ENCODE measurements at regions not wholly inside any gene's neighbourhood (a gene's known extent, or its start where the extent isn't known, plus 50 kb on each side); places are given as distances from the start of the nearest gene placed in this dataset.
"Not testable (repeated sequence)": the region's sequence is repeated elsewhere in the genome, so short reads cannot be mapped to it uniquely, and the experiment has no call there.

DNA sequence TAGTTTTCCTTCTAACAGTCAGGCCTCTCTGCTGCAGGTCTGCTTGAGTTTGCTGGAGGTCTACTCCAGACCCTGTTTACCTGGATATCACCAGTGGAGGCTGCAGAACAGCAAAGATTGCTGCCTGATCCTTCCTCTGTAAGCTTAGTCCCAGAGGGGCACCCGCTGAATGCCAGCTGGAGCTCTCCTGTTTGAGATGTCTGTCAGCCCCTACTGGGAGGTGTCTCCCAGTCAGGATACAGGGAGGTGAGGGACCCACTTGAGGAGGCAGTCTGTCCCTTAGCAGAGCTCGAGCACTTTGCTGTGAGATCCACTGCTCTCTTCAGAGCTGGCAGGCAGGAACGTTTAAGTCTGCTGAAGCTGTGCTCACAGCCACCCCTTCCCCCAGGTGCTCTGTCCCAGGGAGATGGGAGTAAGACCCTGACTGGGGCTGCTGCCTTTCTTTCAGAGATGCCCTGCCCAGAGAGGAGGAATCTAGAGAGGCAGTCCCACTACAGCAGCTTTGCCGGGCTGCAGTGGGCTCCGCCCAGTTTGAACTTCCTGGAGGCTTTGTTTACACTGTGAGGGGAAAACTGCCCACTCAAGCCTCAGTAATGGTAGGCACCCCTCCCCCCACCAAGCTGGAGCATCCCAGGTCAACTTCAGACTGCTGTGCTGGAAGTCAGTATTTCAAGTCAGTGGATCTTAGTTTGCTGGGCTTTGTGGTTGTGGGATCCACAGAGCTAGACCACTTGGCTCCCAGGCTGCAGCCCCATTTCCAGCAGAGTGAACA, 163.1 kb upstream of the WDFY3 start:
- H3K27me3 ChIP-seq (ENCODE audit: control insufficient read depth, insufficient read depth, low read length) = peaks cover 21% of the 10 kb centered on the region; the same call in 1 of the 2 replicates
- H3K4me1 ChIP-seq (ENCODE audit: control insufficient read depth, insufficient read depth, low read length) = peaks cover 45% of the 10 kb centered on the region
- peak overlapping the region; percentile 49 for H3K9ac ChIP-seq (ENCODE audit: low read length)
- not testable (repeated sequence) for H3K36me3 ChIP-seq (ENCODE audit: control insufficient read depth, insufficient read depth, low read length); H3K9me3 ChIP-seq (ENCODE audit: control insufficient read depth, insufficient read depth, low read depth, low read length); H3K27ac ChIP-seq (ENCODE audit: low read depth, low read length)
- H3K4me3 ChIP-seq (ENCODE audit: low read depth, low read length) = peak overlapping the region; percentile 31

DNA sequence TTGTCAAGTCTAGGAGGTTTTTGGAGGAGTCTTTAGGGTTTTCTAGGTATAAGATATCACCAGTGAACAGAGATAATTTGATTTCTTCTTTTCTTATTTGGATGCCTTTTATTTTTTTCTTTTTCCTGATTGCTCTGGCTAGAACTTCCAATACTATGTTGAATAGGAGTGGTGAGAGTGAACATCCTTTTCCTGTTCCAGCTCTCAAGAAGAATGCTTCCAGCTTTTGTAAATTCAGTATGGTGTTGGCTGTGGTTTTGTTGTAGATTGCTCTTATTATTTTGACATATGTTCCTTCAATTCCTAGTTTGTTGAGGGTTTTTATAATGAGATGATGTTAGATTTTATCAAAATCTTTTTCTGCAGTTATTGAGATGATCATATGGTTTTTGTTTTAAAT, 165.6 kb upstream of the WDFY3 start:
- Histone ChIP-seq H3K4me1 (ENCODE audit: control insufficient read depth, insufficient read depth, low read length) (peaks cover 28% of the 10 kb centered on the region), H3K9ac (ENCODE audit: low read length) (no peak overlapping the region), H3K9me3 (ENCODE audit: control insufficient read depth, insufficient read depth, low read depth, low read length) (peaks cover 3% of the 10 kb centered on the region; the same call in 1 of the 2 replicates), H3K4me3 (ENCODE audit: low read depth, low read length) (no peak overlapping the region), H3K36me3 (ENCODE audit: control insufficient read depth, insufficient read depth, low read length) (no peaks in the 10 kb centered on the region), H3K27me3 (ENCODE audit: control insufficient read depth, insufficient read depth, low read length) (peaks cover 16% of the 10 kb centered on the region; the same call in 1 of the 2 replicates), H3K27ac (ENCODE audit: low read depth, low read length) (no peak overlapping the region)

DNA sequence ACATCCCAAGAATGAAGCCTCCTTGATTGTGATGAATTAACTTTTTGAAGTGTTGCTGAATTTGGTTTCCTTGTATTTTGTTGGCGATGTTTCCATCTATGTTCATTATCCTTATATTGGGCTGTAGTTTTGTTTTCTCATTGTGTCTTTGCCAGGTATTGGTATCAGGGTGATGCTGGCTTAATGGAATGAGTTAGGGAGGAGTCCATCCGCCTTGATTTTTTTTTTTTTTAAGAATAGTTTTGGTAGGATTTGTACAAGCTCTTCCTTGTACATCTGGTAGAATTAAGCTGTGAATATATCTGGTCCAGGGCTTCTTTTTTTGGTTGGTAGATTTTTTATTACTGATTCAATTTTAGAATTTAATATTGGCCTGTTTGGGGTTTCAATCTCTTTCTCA, 166.1 kb upstream of the WDFY3 start:
- Histone ChIP-seq H3K4me3 (ENCODE audit: low read depth, low read length) (no peak overlapping the region), H3K9ac (ENCODE audit: low read length) (no peak overlapping the region), H3K9me3 (ENCODE audit: control insufficient read depth, insufficient read depth, low read depth, low read length) (peaks cover 3% of the 10 kb centered on the region; the same call in 1 of the 2 replicates), H3K27ac (ENCODE audit: low read depth, low read length) (no peak overlapping the region), H3K27me3 (ENCODE audit: control insufficient read depth, insufficient read depth, low read length) (peaks cover 16% of the 10 kb centered on the region; the same call in 1 of the 2 replicates), H3K36me3 (ENCODE audit: control insufficient read depth, insufficient read depth, low read length) (no peaks in the 10 kb centered on the region), H3K4me1 (ENCODE audit: control insufficient read depth, insufficient read depth, low read length) (peaks cover 23% of the 10 kb centered on the region)

DNA sequence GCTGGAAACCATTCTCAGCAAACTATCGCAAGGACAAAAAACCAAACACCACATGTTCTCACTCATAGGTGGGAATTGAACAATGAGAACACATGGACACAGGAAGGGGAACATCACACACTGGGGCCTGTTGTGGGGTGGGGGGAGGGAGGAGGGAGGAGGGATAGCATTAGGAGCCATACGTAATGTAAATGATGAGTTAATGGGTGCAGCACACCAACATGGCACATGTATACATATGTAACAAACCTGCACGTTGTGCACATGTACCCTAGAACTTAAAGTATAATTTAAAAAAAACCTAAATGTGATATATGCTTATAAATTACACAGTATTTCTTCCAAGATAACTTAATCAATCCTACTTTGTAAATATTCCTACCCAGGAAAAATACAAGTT, 173.3 kb upstream of the WDFY3 start:
- H3K27ac ChIP-seq (ENCODE audit: low read depth, low read length); H3K4me3 ChIP-seq (ENCODE audit: low read depth, low read length); H3K9me3 ChIP-seq (ENCODE audit: control insufficient read depth, insufficient read depth, low read depth, low read length); H3K36me3 ChIP-seq (ENCODE audit: control insufficient read depth, insufficient read depth, low read length); H3K9ac ChIP-seq (ENCODE audit: low read length); H3K27me3 ChIP-seq (ENCODE audit: control insufficient read depth, insufficient read depth, low read length); H3K4me1 ChIP-seq (ENCODE audit: control insufficient read depth, insufficient read depth, low read length): not testable (repeated sequence)

DNA sequence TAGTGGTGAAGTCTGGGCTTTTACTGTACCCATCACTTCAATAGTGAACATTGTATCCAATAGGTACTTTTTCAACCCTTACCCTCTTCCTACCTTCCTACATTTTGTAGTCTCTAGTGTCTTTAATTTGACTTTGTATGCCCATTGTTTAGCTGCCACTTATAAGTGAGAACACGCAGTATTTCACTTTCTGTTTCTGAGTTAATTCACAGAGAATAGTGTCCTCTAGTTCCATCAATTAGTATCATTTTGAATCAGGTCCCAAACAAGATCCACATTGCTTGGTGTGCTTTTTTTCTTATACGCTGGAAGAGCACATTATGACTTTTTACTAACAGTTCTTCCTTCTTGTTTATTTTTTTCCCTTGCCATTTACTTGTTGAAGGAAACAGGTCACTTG, 176.0 kb upstream of the WDFY3 start:
- no peak overlapping the region for H3K4me3 ChIP-seq (ENCODE audit: low read depth, low read length)
- no peak overlapping the region for H3K27ac ChIP-seq (ENCODE audit: low read depth, low read length)
- peaks cover 3% of the 10 kb centered on the region; the same call in 1 of the 2 replicates for H3K27me3 ChIP-seq (ENCODE audit: control insufficient read depth, insufficient read depth, low read length)
- H3K36me3 ChIP-seq (ENCODE audit: control insufficient read depth, insufficient read depth, low read length) = no peaks in the 10 kb centered on the region
- H3K9ac ChIP-seq (ENCODE audit: low read length) = no peak overlapping the region
- H3K9me3 ChIP-seq (ENCODE audit: control insufficient read depth, insufficient read depth, low read depth, low read length) = no peaks in the 10 kb centered on the region
- no peaks in the 10 kb centered on the region for H3K4me1 ChIP-seq (ENCODE audit: control insufficient read depth, insufficient read depth, low read length)

DNA sequence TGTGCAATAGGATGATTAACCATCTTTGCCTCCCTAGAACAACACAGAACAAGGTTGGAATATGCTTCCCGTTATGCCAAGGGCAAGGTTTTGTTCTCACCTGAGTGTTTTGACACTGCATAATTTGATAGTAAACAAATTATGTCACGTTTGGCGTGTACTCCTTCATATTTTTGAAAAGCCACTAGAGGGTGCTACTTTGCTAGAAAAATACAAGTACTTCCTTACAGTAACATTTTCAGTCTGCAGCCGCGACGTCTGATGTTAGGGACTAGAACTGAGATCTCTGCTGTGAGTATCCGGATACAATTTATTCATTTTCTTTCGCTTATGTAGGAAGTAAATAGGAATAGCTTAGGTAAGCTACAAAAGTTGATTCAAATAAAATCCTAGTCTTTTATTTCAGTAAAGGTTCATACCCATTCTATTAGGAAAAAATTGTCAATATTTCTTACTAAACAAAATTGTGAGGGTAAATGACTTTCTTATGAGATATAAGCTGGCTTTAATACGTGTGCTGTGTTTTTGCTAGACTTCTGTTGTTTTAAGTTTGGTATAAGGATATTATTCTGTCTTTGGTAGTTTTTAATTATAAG, 181.1 kb upstream of the WDFY3 start:
- Histone ChIP-seq H3K27ac (ENCODE audit: low read depth, low read length) (no peak overlapping the region), H3K4me1 (ENCODE audit: control insufficient read depth, insufficient read depth, low read length) (no peaks in the 10 kb centered on the region), H3K9me3 (ENCODE audit: control insufficient read depth, insufficient read depth, low read depth, low read length) (no peaks in the 10 kb centered on the region), H3K27me3 (ENCODE audit: control insufficient read depth, insufficient read depth, low read length) (peaks cover 3% of the 10 kb centered on the region; the same call in 1 of the 2 replicates), H3K4me3 (ENCODE audit: low read depth, low read length) (no peak overlapping the region), H3K9ac (ENCODE audit: low read length) (no peak overlapping the region), H3K36me3 (ENCODE audit: control insufficient read depth, insufficient read depth, low read length) (no peaks in the 10 kb centered on the region)

DNA sequence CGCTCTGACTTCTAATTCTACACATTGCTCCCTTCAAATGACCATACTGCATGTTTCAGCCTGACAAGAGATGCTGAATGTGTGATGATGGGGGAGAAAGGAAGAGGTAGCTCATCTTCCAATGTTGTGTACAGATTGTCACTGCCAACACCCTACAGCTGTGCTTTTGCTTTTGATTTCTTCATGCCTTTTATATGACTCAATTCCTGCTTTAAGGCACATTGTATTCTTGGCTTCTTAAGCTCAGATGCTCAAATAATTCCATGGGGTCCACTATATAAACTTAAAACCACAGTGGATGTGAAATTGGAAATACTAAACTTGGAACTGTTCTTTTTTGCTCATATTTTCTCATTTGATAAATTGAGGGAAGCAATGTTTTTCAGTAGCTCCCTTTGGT, 183.2 kb upstream of the WDFY3 start:
- no peaks in the 10 kb centered on the region for H3K27me3 ChIP-seq (ENCODE audit: control insufficient read depth, insufficient read depth, low read length)
- H3K9me3 ChIP-seq (ENCODE audit: control insufficient read depth, insufficient read depth, low read depth, low read length) = no peaks in the 10 kb centered on the region
- H3K4me3 ChIP-seq (ENCODE audit: low read depth, low read length) = no peak overlapping the region
- H3K36me3 ChIP-seq (ENCODE audit: control insufficient read depth, insufficient read depth, low read length) = no peaks in the 10 kb centered on the region
- H3K4me1 ChIP-seq (ENCODE audit: control insufficient read depth, insufficient read depth, low read length) = no peaks in the 10 kb centered on the region
- H3K27ac ChIP-seq (ENCODE audit: low read depth, low read length) = no peak overlapping the region
- no peak overlapping the region for H3K9ac ChIP-seq (ENCODE audit: low read length)

DNA sequence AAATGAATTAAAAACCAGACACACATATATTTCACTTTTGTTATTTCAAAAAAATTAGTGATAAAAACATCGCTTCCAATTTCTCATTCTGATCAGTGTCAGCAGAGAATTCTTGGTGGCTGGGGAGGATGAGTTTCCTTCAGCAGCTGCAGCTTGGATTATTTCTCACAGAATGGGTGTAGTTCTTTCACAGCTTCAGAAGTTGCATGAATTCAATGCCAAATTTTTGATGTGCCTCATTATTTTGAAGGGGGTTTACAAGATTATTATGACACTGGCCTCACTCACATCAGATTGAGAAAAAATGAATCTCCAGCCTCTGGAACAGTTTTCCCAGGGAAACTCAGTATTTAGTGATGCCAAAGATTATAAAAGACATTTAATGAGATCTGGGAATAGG, 184.9 kb upstream of the WDFY3 start:
- Histone ChIP-seq H3K36me3 (ENCODE audit: control insufficient read depth, insufficient read depth, low read length) (no peaks in the 10 kb centered on the region), H3K9me3 (ENCODE audit: control insufficient read depth, insufficient read depth, low read depth, low read length) (no peaks in the 10 kb centered on the region), H3K4me3 (ENCODE audit: low read depth, low read length) (no peak overlapping the region), H3K27ac (ENCODE audit: low read depth, low read length) (no peak overlapping the region), H3K27me3 (ENCODE audit: control insufficient read depth, insufficient read depth, low read length) (no peaks in the 10 kb centered on the region), H3K9ac (ENCODE audit: low read length) (no peak overlapping the region), H3K4me1 (ENCODE audit: control insufficient read depth, insufficient read depth, low read length) (no peaks in the 10 kb centered on the region)

DNA sequence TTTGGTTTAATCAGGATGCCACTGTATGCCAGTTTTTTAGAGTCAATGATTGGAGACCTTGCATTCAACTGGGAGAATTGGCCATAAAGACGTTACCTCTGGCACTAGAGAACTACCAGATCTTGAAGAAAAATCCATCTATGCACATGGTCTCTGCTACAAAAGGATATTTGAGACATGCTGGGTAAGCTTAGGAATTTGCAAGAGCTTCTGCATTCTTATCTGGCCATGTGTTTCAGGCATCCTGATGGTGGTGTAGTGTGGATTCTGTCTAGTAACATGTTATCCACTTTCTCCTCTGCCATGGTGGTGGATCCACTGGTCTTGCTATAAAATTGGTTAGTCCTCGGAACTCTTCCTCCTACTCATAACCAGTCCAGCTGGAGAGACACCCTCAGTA, 185.3 kb upstream of the WDFY3 start:
- no peaks in the 10 kb centered on the region for H3K4me1 ChIP-seq (ENCODE audit: control insufficient read depth, insufficient read depth, low read length)
- H3K27me3 ChIP-seq (ENCODE audit: control insufficient read depth, insufficient read depth, low read length) = no peaks in the 10 kb centered on the region
- H3K4me3 ChIP-seq (ENCODE audit: low read depth, low read length) = no peak overlapping the region
- H3K9ac ChIP-seq (ENCODE audit: low read length) = no peak overlapping the region
- no peaks in the 10 kb centered on the region for H3K36me3 ChIP-seq (ENCODE audit: control insufficient read depth, insufficient read depth, low read length)
- H3K27ac ChIP-seq (ENCODE audit: low read depth, low read length) = no peak overlapping the region
- H3K9me3 ChIP-seq (ENCODE audit: control insufficient read depth, insufficient read depth, low read depth, low read length) = no peaks in the 10 kb centered on the region

DNA sequence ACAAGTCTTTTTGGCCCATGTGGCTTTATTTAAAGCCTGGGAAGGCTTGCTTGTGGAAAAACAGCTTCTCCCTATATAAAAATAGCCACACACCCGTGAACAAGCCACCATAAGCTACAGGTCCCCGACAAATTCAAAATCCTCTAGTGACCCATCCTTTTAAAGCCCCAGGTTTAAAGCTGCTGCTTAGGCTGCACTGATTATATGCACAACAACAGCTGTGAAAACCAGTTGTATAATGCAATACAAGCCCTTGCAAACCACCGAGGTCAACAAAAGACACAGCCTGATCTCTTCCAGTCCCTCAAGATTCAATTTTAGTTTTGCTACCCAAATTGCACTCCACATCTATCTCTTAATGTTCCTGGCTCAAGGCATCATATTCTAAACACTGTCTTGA, 186.0 kb upstream of the WDFY3 start:
- Histone ChIP-seq H3K9ac (ENCODE audit: low read length) (no peak overlapping the region), H3K4me3 (ENCODE audit: low read depth, low read length) (no peak overlapping the region), H3K27me3 (ENCODE audit: control insufficient read depth, insufficient read depth, low read length) (no peaks in the 10 kb centered on the region), H3K36me3 (ENCODE audit: control insufficient read depth, insufficient read depth, low read length) (no peaks in the 10 kb centered on the region), H3K4me1 (ENCODE audit: control insufficient read depth, insufficient read depth, low read length) (no peaks in the 10 kb centered on the region), H3K27ac (ENCODE audit: low read depth, low read length) (no peak overlapping the region), H3K9me3 (ENCODE audit: control insufficient read depth, insufficient read depth, low read depth, low read length) (no peaks in the 10 kb centered on the region)

DNA sequence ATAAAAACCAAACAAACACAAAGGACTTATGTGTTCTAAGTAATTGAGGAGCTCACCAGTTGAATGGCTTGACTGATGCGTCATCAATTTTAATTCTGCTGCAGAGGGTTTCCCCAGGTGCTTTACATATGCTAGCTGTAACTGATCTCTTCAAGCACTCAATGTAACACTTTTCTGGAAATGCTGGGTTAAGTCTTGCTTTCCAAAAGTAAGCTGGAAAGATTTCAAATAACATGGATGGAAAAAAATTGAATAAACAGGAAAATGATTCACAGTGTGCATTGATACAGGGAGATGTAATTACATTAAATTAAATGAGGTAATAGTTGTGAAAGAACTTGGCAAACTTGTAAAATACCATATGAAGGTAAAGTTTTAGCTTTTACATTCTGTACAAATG, 186.7 kb upstream of the WDFY3 start:
- Histone ChIP-seq H3K27ac (ENCODE audit: low read depth, low read length) (no peak overlapping the region), H3K36me3 (ENCODE audit: control insufficient read depth, insufficient read depth, low read length) (no peaks in the 10 kb centered on the region), H3K4me1 (ENCODE audit: control insufficient read depth, insufficient read depth, low read length) (no peaks in the 10 kb centered on the region)

More for the DNA sequence above, 186.7 kb upstream of the WDFY3 start:
- Histone ChIP-seq H3K9me3 (ENCODE audit: control insufficient read depth, insufficient read depth, low read depth, low read length) (no peaks in the 10 kb centered on the region), H3K27me3 (ENCODE audit: control insufficient read depth, insufficient read depth, low read length) (no peaks in the 10 kb centered on the region), H3K9ac (ENCODE audit: low read length) (no peak overlapping the region), H3K4me3 (ENCODE audit: low read depth, low read length) (no peak overlapping the region)
